ENCODE measurements at regions not wholly inside any gene's neighbourhood (a gene's known extent, or its start where the extent isn't known, plus 50 kb on each side); places are given as distances from the start of the nearest gene placed in this dataset.

GRCh38 chr4:8741513-8742226 lies 130.0 kb downstream of the HMX1 start:
- Histone ChIP-seq H3K4me1 (no peaks in the 10 kb centered on the region), H3K27ac (no peak overlapping the region), H3K4me3 (no peak overlapping the region), H3K27me3 (no peaks in the 10 kb centered on the region), H3K9me3 (no peaks in the 10 kb centered on the region), H3K36me3 (replicated peaks in 1 of 2; ENCODE audit: insufficient read depth in 1 of 2, low read depth in 2 of 2) (no peaks in the 10 kb centered on the region)
- TF ChIP-seq POLR2A (IDR thresholded peaks at IDR 0.05) (no peak), CTCF (IDR thresholded peaks at IDR 0.05) (no peak)
- no peak for ATAC-seq
- DNase-seq, result peak in 1 of 4 donors; percentile 7
- 63% methylated on average over 9 to 12 of the region's 12 CpGs for WGBS, 2 donors
- intact Hi-C loops (cut with DNase I), result no loop called here

GRCh38 chr4:8740666-8741395 lies 130.8 kb downstream of the HMX1 start:
- Histone ChIP-seq H3K27ac (no peak overlapping the region), H3K27me3 (no peaks in the 10 kb centered on the region), H3K9me3 (no peaks in the 10 kb centered on the region), H3K36me3 (replicated peaks in 1 of 2; ENCODE audit: insufficient read depth in 1 of 2, low read depth in 2 of 2) (no peaks in the 10 kb centered on the region), H3K4me1 (no peaks in the 10 kb centered on the region), H3K4me3 (no peak overlapping the region)
- no peak for TF ChIP-seq POLR2A (IDR thresholded peaks at IDR 0.05)
- TF ChIP-seq CTCF (IDR thresholded peaks at IDR 0.05), result no peak
- ATAC-seq (no peak), DNase-seq (peak in 1 of 4 donors; percentile 3)
- 34 to 49% methylated on average over 11 to 22 of the region's 22 CpGs for WGBS, 2 donors
- intact Hi-C loops (cut with DNase I), result no loop called here

DNA sequence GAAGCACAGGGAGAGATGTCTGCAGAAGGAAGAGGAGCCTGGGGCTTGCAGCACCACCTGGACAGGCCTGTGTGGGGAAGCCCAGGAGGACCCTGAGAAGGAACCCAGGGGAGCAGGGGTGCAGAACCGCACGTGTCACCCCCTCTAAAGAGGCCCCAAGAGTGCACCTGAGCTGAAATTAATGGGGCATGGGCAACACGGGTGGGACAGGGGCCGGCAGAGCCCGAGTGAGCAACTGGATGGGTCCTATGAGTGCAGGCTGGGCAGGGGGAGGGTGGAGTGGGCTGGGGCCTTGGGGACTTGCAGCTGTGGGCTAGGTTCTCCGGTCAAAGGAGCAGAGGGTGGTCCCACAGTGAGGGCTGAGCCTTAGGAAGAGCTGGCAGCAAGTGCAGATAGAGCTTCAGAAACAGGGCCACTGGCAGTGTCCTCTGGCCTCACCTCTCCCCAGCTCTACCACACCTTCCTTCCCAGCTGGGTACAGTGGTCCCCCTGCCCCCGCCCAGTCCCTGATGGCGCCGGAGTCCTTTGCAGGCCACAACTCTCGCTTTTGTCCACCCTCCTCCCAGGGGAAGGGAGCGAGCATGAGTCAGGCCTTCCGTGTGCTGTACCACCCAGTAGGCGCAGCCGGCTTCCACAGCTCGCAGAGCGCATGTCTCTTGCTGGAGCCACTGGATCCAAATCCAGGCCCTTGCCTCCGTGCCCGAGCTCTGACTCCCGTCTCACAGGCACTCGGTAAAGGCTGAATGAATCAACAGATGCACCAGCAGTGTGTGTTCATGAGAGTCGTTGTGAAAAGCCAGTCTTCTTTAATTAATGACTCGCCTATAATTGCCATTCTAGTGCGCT lies 131.6 kb downstream of the HMX1 start:
- H3K9me3 ChIP-seq, result no peaks in the 10 kb centered on the region
- no peak for TF ChIP-seq CTCF (IDR thresholded peaks at IDR 0.05)
- no peak for TF ChIP-seq POLR2A (IDR thresholded peaks at IDR 0.05)
- no peak overlapping the region for H3K4me3 ChIP-seq
- H3K27ac ChIP-seq, result no peak overlapping the region
- no peaks in the 10 kb centered on the region for H3K4me1 ChIP-seq
- H3K27me3 ChIP-seq, result no peaks in the 10 kb centered on the region
- intact Hi-C loops (cut with DNase I), result no loop called here
- DNase-seq (peak in 1 of 4 donors; percentile 3), ATAC-seq (no peak)
- no peaks in the 10 kb centered on the region for H3K36me3 ChIP-seq (replicated peaks in 1 of 2; ENCODE audit: insufficient read depth in 1 of 2, low read depth in 2 of 2)
- 45 to 46% methylated on average over 15 to 23 of the region's 23 CpGs for WGBS, 2 donors

GRCh38 chr4:8739317-8739716 lies 132.3 kb downstream of the HMX1 start:
- WGBS, 2 donors, result 64 to 65% methylated on average over 11 of the region's 11 CpGs
- DNase-seq, result no peak
- no peaks in the 10 kb centered on the region for H3K4me1 ChIP-seq
- no peaks in the 10 kb centered on the region for H3K27me3 ChIP-seq
- H3K9me3 ChIP-seq, result no peaks in the 10 kb centered on the region
- intact Hi-C loops (cut with DNase I), result no loop called here
- no peak overlapping the region for H3K4me3 ChIP-seq
- no peaks in the 10 kb centered on the region for H3K36me3 ChIP-seq (replicated peaks in 1 of 2; ENCODE audit: insufficient read depth in 1 of 2, low read depth in 2 of 2)
- H3K27ac ChIP-seq, result no peak overlapping the region
- TF ChIP-seq CTCF (IDR thresholded peaks at IDR 0.05), result no peak
- no peak for TF ChIP-seq POLR2A (IDR thresholded peaks at IDR 0.05)
- ATAC-seq, result no peak
